WTC11 (cell line): ENCODE measurements at regions not wholly inside any gene's neighbourhood (a gene's known extent, or its start where the extent isn't known, plus 50 kb on each side); places are given as distances from the start of the nearest gene placed in this dataset.

Source experiments
- ATAC-seq: fragments of 200-7000 bp; cut with Tn5 transposase; 2 replicates; pipeline ENCODE4 v1.10.0; 2021; ENCODE audit warnings: mild to moderate bottlenecking, moderate library complexity
- CTCF ChIA-PET: fragments of 300-600 bp; sonication (Branson Sonifier 250); formaldehyde crosslinking; loops from one replicate; lab custom pipeline; 2021; ENCODE audit warnings: antibody characterized with exemption; lab: Charles Lee
- POLR2A ChIA-PET: fragments of 350-600 bp; sonication (Branson Sonifier 250); formaldehyde crosslinking; loops from one replicate; lab custom pipeline; 2021; ENCODE audit warnings: antibody characterized with exemption; lab: Charles Lee
- DNase-seq: peaks from one replicate; pipeline ENCODE4 v3.0.0; 2021; ENCODE audit warnings: low spot score
- H3K27ac Mint-ChIP-seq: 2 replicates; pipeline ENCODE4 v1.8.0; 2021; ENCODE audit warnings: mixed read lengths
- H3K27me3 Mint-ChIP-seq: 2 replicates; pipeline ENCODE4 v1.8.0; 2021; ENCODE audit warnings: low read depth, mild to moderate bottlenecking, moderate library complexity, mixed read lengths
- H3K36me3 Mint-ChIP-seq: 2 replicates; pipeline ENCODE4 v1.8.0; 2021; ENCODE audit warnings: mixed read lengths
- H3K4me1 Mint-ChIP-seq: 2 replicates; pipeline ENCODE4 v1.8.0; 2022; ENCODE audit warnings: mixed read lengths
- H3K4me3 Mint-ChIP-seq: 2 replicates; pipeline ENCODE4 v1.8.0; 2021; ENCODE audit warnings: mild to moderate bottlenecking, moderate library complexity, mixed read lengths
- H3K9me3 Mint-ChIP-seq: 2 replicates; pipeline ENCODE4 v1.8.0; 2021; ENCODE audit warnings: mixed read lengths
- ATF6 ChIP-seq: sonication (generic); formaldehyde crosslinking; IDR thresholded peaks from 2 replicates; pipeline ENCODE4 v1.8.1; 2023; ENCODE audit warnings: mild to moderate bottlenecking, missing genetic modification reagents
- CDX4 ChIP-seq: fragments of 250-450 bp; sonication (Bioruptor Pico); IDR thresholded peaks from 2 replicates; pipeline ENCODE4 v1.9.0; 2021; ENCODE audit warnings: moderate library complexity, mild to moderate bottlenecking, inconsistent platforms, borderline replicate concordance
- CREM ChIP-seq: sonication (generic); formaldehyde crosslinking; IDR thresholded peaks from 2 replicates; pipeline ENCODE4 v1.8.1; 2022; ENCODE audit warnings: mild to moderate bottlenecking, missing genetic modification reagents, moderate library complexity
- FOXK1 ChIP-seq: sonication (generic); formaldehyde crosslinking; IDR thresholded peaks from 2 replicates; pipeline ENCODE4 v1.8.0; 2022; ENCODE audit warnings: mild to moderate bottlenecking, moderate library complexity, missing genetic modification reagents
- GABPB1 ChIP-seq: sonication (generic); formaldehyde crosslinking; IDR thresholded peaks from 2 replicates; pipeline ENCODE4 v1.8.1; 2023; ENCODE audit warnings: mild to moderate bottlenecking, missing genetic modification reagents
- HMGA2 ChIP-seq: fragments of 250-450 bp; sonication (Bioruptor Pico); IDR thresholded peaks from 2 replicates; pipeline ENCODE4 v1.4.0; 2021; ENCODE audit warnings: mild to moderate bottlenecking, moderate library complexity
- NR2C2 ChIP-seq: sonication (generic); formaldehyde crosslinking; IDR thresholded peaks from 2 replicates; pipeline ENCODE4 v1.8.0; 2022; ENCODE audit warnings: mild to moderate bottlenecking, missing genetic modification reagents
- PRRX2 ChIP-seq: fragments of 250-450 bp; sonication (Bioruptor Pico); IDR thresholded peaks from 2 replicates; pipeline ENCODE4 v1.8.0; 2021; ENCODE audit warnings: mild to moderate bottlenecking
- SOX15 ChIP-seq: fragments of 250-450 bp; sonication (Bioruptor Pico); IDR thresholded peaks from 2 replicates; pipeline ENCODE4 v1.9.0; 2021; ENCODE audit warnings: mild to moderate bottlenecking
- SP1 ChIP-seq: sonication (generic); formaldehyde crosslinking; conservative IDR thresholded peaks from 2 replicates; pipeline ENCODE4 v1.8.1; 2022; ENCODE audit warnings: missing genetic modification reagents
- TEAD4 ChIP-seq: sonication (generic); formaldehyde crosslinking; IDR thresholded peaks from 2 replicates; pipeline ENCODE4 v1.8.0; 2022; ENCODE audit warnings: mild to moderate bottlenecking, missing genetic modification reagents
- USF2 ChIP-seq: sonication (generic); formaldehyde crosslinking; IDR thresholded peaks from 2 replicates; pipeline ENCODE4 v1.8.1; 2023; ENCODE audit warnings: mild to moderate bottlenecking, missing genetic modification reagents, moderate library complexity
- ZNF317 ChIP-seq: sonication (generic); formaldehyde crosslinking; IDR thresholded peaks from 2 replicates; pipeline ENCODE4 v1.8.1; 2023; ENCODE audit warnings: low read depth, mild to moderate bottlenecking, moderate library complexity, missing genetic modification reagents, borderline replicate concordance
- ZNF423 ChIP-seq: fragments of 250-450 bp; sonication (Bioruptor Pico); IDR thresholded peaks from 2 replicates; pipeline ENCODE4 v2.1.2; 2022; ENCODE audit warnings: mild to moderate bottlenecking, moderate library complexity
- ZNF512 ChIP-seq: sonication (generic); formaldehyde crosslinking; IDR thresholded peaks from 2 replicates; pipeline ENCODE4 v1.8.1; 2022; ENCODE audit warnings: missing genetic modification reagents, borderline replicate concordance
- TF ChIP-seq, protein P1 (sequence below): sonication (generic); formaldehyde crosslinking; IDR thresholded peaks from 2 replicates; pipeline ENCODE4 v1.8.0; 2022; ENCODE audit warnings: mild to moderate bottlenecking, missing genetic modification reagents
- TF ChIP-seq, protein P2 (sequence below): sonication (generic); formaldehyde crosslinking; IDR thresholded peaks from 2 replicates; pipeline ENCODE4 v1.8.1; 2023; ENCODE audit warnings: mild to moderate bottlenecking, missing genetic modification reagents
- TF ChIP-seq, protein P3 (sequence below): fragments of 250-450 bp; sonication (Bioruptor Pico); IDR thresholded peaks from 2 replicates; pipeline ENCODE4 v1.9.0; 2021; ENCODE audit warnings: mild to moderate bottlenecking

GRCh38 chr4:122673252-122673651 is 52.4 kb upstream of the IL21 start (continued):
- TF ChIP-seq SOX15 (CRISPR knock-in tag) (no peak), ZNF317 (CRISPR knock-in tag) (no peak), HMGA2 (CRISPR knock-in tag) (no peak), PRRX2 (CRISPR knock-in tag) (no peak), GABPB1 (CRISPR knock-in tag) (no peak)
- TF ChIP-seq, all 79 proteins: peak for 0

DNA sequence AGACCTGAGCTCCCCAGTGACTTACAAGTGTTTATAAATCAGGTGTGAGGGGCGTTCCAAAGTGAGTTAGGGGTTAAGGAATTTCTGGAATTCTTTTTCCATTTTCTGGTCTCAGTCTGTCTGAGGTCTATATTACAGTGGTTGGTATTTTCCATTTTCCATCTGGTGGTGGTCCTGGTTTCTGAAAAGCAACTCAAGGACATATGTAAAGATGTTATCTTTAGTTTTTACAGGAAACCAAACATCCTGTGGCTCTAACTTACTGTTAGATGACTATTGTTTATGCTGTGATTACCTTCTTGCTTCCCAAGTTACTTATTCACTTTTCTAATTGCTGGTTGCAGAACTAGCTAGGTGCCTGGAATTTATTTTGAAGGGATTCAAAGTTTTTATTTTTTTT is 53.5 kb upstream of the IL21 start:
- ChIA-PET POLR2A (no interaction called here), CTCF (no interaction called here)
- ATAC-seq (peak; percentile 21; the same call in 1 of the 2 replicates), DNase-seq (no peak)
- H3K4me1 Mint-ChIP-seq = peaks cover 23% of the 10 kb centered on the region
- TF ChIP-seq CREM (CRISPR knock-in tag) (no peak), ATF6 (CRISPR knock-in tag) (no peak), CDX4 (no peak), SOX15 (CRISPR knock-in tag) (no peak), NR2C2 (no peak), ZNF512 (CRISPR knock-in tag) (no peak), HMGA2 (CRISPR knock-in tag) (no peak), SP1 (CRISPR knock-in tag) (no peak), FOXK1 (CRISPR knock-in tag) (no peak), ZNF423 (CRISPR knock-in tag) (no peak), TEAD4 (no peak), USF2 (CRISPR knock-in tag) (no peak), ZNF317 (CRISPR knock-in tag) (no peak)
- TF ChIP-seq, protein P1, sequence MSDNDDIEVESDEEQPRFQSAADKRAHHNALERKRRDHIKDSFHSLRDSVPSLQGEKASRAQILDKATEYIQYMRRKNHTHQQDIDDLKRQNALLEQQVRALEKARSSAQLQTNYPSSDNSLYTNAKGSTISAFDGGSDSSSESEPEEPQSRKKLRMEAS (CRISPR knock-in tag) = no peak
- TF ChIP-seq, protein P2, sequence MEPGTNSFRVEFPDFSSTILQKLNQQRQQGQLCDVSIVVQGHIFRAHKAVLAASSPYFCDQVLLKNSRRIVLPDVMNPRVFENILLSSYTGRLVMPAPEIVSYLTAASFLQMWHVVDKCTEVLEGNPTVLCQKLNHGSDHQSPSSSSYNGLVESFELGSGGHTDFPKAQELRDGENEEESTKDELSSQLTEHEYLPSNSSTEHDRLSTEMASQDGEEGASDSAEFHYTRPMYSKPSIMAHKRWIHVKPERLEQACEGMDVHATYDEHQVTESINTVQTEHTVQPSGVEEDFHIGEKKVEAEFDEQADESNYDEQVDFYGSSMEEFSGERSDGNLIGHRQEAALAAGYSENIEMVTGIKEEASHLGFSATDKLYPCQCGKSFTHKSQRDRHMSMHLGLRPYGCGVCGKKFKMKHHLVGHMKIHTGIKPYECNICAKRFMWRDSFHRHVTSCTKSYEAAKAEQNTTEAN = no peak
- TF ChIP-seq, protein P3, sequence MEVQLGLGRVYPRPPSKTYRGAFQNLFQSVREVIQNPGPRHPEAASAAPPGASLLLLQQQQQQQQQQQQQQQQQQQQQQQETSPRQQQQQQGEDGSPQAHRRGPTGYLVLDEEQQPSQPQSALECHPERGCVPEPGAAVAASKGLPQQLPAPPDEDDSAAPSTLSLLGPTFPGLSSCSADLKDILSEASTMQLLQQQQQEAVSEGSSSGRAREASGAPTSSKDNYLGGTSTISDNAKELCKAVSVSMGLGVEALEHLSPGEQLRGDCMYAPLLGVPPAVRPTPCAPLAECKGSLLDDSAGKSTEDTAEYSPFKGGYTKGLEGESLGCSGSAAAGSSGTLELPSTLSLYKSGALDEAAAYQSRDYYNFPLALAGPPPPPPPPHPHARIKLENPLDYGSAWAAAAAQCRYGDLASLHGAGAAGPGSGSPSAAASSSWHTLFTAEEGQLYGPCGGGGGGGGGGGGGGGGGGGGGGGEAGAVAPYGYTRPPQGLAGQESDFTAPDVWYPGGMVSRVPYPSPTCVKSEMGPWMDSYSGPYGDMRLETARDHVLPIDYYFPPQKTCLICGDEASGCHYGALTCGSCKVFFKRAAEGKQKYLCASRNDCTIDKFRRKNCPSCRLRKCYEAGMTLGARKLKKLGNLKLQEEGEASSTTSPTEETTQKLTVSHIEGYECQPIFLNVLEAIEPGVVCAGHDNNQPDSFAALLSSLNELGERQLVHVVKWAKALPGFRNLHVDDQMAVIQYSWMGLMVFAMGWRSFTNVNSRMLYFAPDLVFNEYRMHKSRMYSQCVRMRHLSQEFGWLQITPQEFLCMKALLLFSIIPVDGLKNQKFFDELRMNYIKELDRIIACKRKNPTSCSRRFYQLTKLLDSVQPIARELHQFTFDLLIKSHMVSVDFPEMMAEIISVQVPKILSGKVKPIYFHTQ = no peak
- peaks cover 8% of the 10 kb centered on the region for H3K9me3 Mint-ChIP-seq
- H3K27me3 Mint-ChIP-seq = no peaks in the 10 kb centered on the region; the same call in 1 of the 2 replicates
- 0 out of 2 replicates have a peak, but pooled peaks cover under 1% of the 10 kb centered on the region for H3K36me3 Mint-ChIP-seq
- H3K27ac Mint-ChIP-seq = no peak overlapping the region
- H3K4me3 Mint-ChIP-seq = no peak overlapping the region
